Heart left ventricle (tissue), 13 donors: ENCODE measurements at regions not wholly inside any gene's neighbourhood (a gene's known extent, or its start where the extent isn't known, plus 50 kb on each side); places are given as distances from the start of the nearest gene placed in this dataset.

ENCODE experiments used
- POLR2A ChIP-seq, 2 donors: fragments of 450-650 bp; IDR thresholded peaks; one replicate each; pipeline ENCODE4 v1.6.1; 2017; ENCODE audit warnings: antibody characterized with exemption in 2 of 2, mild to moderate bottlenecking in 2 of 2, moderate library complexity in 2 of 2
- TF ChIP-seq, protein P1 (sequence below), 12 donors: fragments of 200-600 bp; sonication (generic) in 4 of 12; IDR thresholded peaks; one replicate each; pipeline versions ENCODE4 v1.5.0 to v1.8.0; 2018 to 2022; ENCODE audit warnings: antibody characterized with exemption in 12 of 12, mild to moderate bottlenecking in 5 of 12
- donor health status: ischemic (EF 13 %, LVEDD 7.1; RV severe dilation, severe dysfunction).
- donor health status: DM: no; HTN: yes; CAD: no.
- donor health status: DM: no; HTN: no; CAD: no.
- donor health status: ischemic (EF 25% LVEDD 6.9; RV normal size, moderate dysfunction).
- donor health status: ischemic (EF 25% LVEDD 5.7; RV mildly dilated, moderate dysfunction).
- donor health status: ischemic (EF 35%, LVEDD 5.7; RV mildly dilated, moderate dysfunction).
- donor health status: nonischemic (EF 11% LVEDD 7.7; RV severe dilation, severe dysfunction).
- donor health status: DM: yes; HTN: yes; CAD: no.
- donor health status: PGD.
- donor health status: ischemic (EF 29% LVEDD 5.4; RV normal size, mild dysfunction).
- donor health status: nonischemic (EF 23%, LVEDD 6.1; RV moderate dilation, normal function).

DNA sequence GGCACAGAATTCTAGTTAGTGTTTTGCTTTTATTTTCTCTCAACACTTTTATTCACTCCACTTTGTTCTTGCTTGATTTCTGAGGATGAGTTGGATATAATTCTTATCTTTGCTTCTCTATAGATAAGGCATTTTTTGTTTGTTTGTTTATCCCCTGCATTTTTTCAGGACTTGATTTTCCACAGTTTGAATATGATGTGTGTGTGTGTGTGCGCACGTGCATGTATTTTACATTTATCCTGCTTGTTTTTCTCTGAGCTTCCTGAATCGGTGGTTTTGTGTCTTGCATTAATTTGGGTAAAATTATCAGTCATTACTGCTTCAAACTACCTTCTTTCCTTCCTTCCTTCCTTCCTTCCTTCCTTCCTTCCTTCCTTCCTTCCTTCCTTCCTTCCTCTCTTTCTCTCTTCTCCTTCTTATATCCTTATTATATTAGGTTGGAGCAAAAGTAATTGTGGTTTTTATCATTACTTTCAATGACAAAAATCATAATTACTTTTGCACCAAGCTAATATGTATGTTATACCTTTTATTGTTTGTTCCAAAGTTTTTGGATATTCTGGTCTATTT, 679.9 kb upstream of the RAG2 start:
- TF ChIP-seq POLR2A (IDR thresholded peaks at IDR 0.05), result no peak
- TF ChIP-seq, protein P1, sequence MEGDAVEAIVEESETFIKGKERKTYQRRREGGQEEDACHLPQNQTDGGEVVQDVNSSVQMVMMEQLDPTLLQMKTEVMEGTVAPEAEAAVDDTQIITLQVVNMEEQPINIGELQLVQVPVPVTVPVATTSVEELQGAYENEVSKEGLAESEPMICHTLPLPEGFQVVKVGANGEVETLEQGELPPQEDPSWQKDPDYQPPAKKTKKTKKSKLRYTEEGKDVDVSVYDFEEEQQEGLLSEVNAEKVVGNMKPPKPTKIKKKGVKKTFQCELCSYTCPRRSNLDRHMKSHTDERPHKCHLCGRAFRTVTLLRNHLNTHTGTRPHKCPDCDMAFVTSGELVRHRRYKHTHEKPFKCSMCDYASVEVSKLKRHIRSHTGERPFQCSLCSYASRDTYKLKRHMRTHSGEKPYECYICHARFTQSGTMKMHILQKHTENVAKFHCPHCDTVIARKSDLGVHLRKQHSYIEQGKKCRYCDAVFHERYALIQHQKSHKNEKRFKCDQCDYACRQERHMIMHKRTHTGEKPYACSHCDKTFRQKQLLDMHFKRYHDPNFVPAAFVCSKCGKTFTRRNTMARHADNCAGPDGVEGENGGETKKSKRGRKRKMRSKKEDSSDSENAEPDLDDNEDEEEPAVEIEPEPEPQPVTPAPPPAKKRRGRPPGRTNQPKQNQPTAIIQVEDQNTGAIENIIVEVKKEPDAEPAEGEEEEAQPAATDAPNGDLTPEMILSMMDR (IDR thresholded peaks at IDR 0.05), result no peak
